DOHH2 (cell line): ENCODE measurements at regions not wholly inside any gene's neighbourhood (a gene's known extent, or its start where the extent isn't known, plus 50 kb on each side); places are given as distances from the start of the nearest gene placed in this dataset.
"Not testable (repeated sequence)": the region's sequence is repeated elsewhere in the genome, so short reads cannot be mapped to it uniquely, and the experiment has no call there.

Source experiments
- CTCF ChIP-seq: fragments of 200-600 bp; sonication (generic); IDR thresholded peaks from one replicate; pipeline ENCODE4 v1.5.1; 2014; ENCODE audit warnings: antibody characterized with exemption, mild to moderate bottlenecking, low read depth, low read length; ENCODE audit not compliant: poor library complexity, severe bottlenecking
- EZH2phosphoT487 ChIP-seq: fragments of 200-600 bp; sonication (generic); IDR thresholded peaks from 2 replicates; pipeline ENCODE4 v1.6.1; 2017; ENCODE audit warnings: borderline replicate concordance, mild to moderate bottlenecking, antibody characterized with exemption, low read length, moderate library complexity, mixed read lengths

DNA sequence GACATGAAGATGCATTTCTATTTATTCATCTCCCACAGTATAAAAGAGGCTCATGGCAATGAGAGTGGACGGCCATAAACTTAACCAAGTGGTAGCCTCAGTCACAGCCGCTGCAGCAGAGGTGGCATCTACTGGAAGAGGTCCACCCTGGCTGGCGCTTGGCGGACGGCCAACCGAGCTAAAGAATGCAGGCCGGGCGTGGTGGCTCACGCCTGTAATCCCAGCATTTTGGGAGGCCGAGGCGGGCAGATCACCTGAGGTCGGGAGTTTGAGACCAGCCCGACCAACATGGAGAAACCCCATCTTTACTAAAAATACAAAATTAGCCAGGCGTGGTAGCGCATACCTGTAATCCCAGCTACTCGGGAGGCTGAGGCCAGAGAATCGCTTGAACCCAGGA lies 51.7 kb upstream of the EIF5 start:
- TF ChIP-seq CTCF, EZH2phosphoT487: not testable (repeated sequence)
